SIG-M5 treated with dmso at 0.1 percent for 504 hours (cell line): ENCODE measurements at regions not wholly inside any gene's neighbourhood (a gene's known extent, or its start where the extent isn't known, plus 50 kb on each side); places are given as distances from the start of the nearest gene placed in this dataset.
A peak's percentile ranks its signal among the peaks of the same experiment; 100 is the strongest.

ENCODE experiments used
- DNase-seq: peaks from one replicate; lab custom pipeline; 2025; ENCODE audit not compliant: unreplicated experiment; lab: John Stamatoyannopoulos, UW

GRCh38 chr12:107318806-107319532, 225.6 kb upstream of the CRY1 start:
- DNase-seq = no peak

- no peak for DNase-seq
Observed at GRCh38 chr12:107319533-107320032, 226.2 kb upstream of the CRY1 start.

DNA sequence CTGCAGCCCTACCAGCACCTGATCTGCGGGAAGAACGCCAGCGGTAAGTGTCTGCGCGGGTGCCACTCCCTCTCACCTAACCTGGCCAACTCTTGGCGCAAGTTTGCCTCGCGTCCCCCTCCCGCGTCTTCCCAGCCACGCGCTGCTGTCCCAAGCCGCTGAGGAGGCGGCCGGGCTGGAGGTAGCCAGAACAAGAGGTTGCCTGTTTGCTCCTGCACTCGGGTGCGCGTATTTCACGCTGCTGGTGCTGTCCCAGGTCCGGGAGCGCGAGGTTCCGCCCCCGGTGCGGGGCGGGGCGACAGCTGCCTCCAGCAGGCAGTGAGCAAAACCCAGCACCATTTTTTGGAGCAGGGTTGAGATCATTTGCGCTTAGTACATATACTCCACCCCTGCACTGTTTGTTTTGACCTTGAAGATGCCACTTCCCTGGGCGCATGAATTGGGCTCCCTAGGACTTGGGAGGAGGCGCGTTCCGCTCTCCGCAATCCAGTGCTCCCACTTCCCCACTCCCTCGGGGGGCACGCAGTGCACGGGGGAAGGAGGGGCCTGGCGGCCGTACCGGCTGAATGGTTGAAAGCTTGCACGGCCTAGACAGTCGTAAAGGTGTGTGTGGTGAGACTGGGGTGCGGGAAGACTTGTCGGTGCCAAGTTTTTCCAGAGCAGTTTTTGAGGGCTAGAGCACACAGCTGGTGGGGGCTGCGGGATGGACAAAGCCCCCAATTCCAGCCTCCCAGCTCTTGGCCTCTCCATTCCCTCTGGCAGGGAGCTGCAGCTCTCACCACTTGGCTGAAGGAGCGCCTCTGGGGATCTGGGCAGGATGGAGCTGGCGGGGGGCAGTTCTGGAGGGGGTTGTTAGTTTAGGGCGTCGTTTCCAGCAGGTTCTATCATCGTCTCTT, 226.9 kb upstream of the CRY1 start:
- DNase-seq = no peak

DNA sequence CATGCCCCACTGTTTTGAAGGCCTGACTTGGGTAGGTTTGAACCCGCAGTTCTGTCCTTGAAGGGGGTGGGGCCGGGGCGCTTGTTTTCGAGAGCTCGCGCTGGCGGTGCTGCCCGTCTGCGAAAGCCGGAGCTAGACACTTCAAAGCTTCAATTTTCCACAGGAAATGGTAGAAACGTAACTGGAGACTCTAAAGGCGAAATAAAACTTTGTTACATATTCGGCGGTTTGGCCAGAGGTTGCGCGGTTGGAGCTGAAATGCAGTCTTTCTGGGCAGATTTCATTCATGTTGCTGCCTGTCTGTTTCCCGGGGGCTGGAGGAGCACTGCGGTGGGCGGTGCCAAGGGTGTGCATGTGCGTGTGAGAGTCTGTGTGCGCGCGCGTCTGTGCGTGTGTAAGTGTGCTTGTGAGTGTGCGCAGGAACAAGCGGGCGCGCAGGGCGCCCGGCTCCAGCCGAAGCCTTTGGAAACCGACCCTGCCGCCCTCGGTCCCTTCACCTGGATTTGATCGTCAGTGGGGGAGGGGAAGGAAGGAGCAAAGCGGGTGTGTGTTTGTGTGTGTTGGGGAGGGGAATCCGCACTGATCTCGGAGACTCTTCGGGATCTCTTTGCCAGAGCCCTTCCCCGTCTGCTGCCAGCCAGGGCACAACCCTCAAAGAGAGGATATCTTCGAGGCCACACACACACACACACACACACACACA, 227.7 kb upstream of the CRY1 start:
- no peak for DNase-seq

DNA sequence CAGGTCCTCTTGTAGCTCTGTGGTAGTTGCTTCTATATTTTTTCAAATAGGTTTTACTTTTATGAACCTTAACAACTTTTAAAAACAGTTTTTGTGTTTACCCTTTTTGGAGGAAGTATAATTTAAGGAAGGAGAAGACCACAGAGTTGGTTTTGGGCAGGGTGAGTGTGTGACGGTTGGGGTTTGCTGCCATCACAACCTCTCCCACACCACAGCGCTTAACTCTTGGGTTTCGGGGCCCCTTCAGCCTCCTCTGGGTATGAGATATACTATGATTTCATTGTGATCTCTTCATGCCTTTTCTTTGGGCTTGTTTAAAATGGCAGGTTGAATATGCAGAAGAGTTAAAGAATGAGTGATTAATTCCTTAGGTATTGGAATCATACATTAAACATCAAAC, 228.7 kb upstream of the CRY1 start:
- no peak for DNase-seq

DNA sequence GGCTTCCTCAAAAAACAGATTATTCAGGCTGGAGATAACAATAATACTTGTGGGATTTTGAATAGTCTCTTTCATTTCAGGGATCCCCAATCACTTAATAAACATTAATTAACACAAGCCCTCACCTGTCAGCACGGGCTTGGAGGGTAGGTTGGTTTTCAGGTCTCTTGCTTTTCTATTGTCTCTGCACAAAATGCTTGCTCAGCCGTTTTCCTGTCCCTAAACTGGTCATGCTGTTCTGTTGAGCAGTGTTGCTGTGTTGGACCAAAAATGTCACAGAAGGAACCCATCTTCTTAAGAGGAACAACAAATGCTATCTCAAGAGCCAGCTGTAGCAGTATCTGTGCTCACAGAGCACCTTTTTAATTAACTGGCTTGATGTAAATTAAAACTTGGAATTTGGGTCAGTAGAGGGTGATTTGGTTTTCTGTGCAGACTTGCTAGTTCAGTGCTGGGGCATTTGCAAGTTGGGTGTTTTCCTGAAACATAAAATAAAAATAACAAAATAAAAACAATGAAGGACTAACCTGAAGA, 231.8 kb upstream of the CRY1 start:
- DNase-seq = no peak

DNA sequence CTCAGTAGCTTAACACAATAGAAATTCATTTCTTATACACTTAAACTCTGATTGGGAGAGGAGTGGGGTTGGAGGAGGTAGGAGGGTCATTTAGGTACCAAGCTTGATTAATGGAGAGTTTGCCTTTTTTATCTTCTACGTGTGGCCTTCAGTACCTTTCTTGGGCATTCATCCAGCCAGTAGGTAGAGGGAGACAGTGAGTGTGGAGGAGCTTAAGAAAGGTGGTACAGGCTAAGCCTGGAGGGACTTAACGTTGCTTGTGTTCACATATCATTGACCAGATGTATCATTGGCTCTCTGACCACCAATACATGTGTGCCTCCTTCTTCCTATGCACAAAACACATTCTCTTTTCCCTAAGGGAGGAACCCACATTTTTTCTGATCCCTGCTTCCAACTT, 232.9 kb upstream of the CRY1 start:
- DNase-seq = no peak

GRCh38 chr12:107327651-107328182, 234.4 kb upstream of the CRY1 start:
- DNase-seq = no peak

- peak; percentile 35 for DNase-seq
Observed at GRCh38 chr12:107328442-107329133, 235.2 kb upstream of the CRY1 start.

DNA sequence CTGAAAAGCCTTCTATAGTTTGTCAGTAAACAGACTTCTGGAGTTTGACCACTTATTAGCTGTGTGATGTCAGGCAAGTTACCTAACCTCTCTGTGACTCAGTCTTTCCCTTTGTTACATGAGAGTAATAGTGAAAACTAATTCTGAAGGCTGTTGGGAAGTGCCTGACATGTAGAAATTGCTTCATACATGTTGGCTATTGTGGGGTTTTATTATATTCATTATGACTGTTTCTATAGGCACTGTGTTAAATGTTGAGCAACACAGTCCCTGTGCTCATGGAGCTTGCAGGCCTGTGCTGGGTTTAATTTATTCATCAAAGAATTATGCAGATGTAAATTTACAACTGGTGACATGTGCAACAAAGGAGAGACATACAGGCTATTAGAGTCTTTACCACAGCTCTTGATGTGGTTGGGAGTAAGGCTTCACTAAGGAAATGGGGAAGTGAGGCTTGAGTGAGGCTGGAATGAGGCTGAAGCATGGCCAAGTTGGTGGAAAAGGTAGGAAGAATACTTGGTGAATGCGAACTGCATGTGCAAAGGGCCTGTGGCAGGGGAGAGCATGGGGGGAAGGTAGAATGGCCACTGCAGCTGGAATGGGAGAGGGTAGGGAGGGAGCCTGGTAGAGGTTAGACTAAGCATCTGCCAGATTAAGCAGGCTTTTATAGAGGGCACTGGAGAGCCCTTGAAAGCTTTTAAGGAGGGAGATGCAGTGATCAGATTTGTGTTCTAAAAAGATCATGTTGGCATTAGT, 236.4 kb upstream of the CRY1 start:
- DNase-seq = peak; percentile 21

DNA sequence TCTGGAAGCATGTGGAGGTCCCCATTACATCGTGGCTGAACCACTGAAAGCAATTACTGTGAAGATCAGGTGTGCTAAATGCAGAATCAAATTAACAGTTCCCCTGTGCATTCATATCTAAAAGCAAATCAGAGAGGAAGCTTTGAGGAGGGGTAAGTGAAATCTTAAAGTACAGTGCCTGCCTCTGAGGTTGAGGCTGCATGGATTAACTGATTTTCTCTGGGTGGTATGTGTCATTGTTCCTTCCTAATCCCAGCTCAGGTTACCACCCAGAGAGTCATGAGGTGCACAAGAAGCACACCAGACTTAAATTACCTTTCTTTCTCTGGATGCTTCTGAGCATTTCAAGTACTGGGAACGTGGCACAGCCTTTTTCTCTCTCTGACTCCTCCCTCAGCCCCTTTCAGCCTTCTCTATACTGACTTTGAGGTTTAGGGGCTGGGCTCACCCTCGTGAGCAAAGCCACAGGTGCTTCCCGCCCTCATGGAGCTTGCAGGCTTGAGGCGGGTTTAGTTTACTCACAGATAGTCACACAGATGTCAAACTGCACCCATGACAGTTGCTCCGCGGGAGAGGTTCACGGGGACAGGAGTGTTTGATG, 237.6 kb upstream of the CRY1 start:
- no peak for DNase-seq

GRCh38 chr12:107331471-107331870, 238.1 kb upstream of the CRY1 start:
- no peak for DNase-seq

- no peak for DNase-seq
Observed at GRCh38 chr12:107331912-107332311, 238.6 kb upstream of the CRY1 start.

GRCh38 chr12:107332743-107333142, 239.4 kb upstream of the CRY1 start:
- DNase-seq = no peak

- DNase-seq = no peak
Observed at GRCh38 chr12:107335802-107336570, 242.6 kb upstream of the CRY1 start.

- DNase-seq = no peak
Observed at GRCh38 chr12:107336695-107337094, 243.3 kb upstream of the CRY1 start.

- DNase-seq = no peak
Observed at GRCh38 chr12:107337346-107338095, 244.2 kb upstream of the CRY1 start.

- no peak for DNase-seq
Observed at GRCh38 chr12:107339487-107339886, 246.1 kb upstream of the CRY1 start.
